Body of pancreas (tissue), 4 donors: ENCODE measurements at regions not wholly inside any gene's neighbourhood (a gene's known extent, or its start where the extent isn't known, plus 50 kb on each side); places are given as distances from the start of the nearest gene placed in this dataset.

Source experiments
- CTCF ChIP-seq, 7 experiments: fragments of 450-650 bp in 4 of 7; fragments of 200-600 bp in 3 of 7; sonication (generic) in 3 of 7; IDR thresholded peaks; one replicate each; pipeline ENCODE4 v1.5.1; 2016 to 2019; ENCODE audit warnings: antibody characterized with exemption in 7 of 7
- POLR2A ChIP-seq, 3 donors: fragments of 450-650 bp; IDR thresholded peaks; one replicate each; pipeline ENCODE4 v1.6.1; 2016; ENCODE audit warnings: antibody characterized with exemption in 3 of 3, mild to moderate bottlenecking in 2 of 3

GRCh38 chr6:141335477-141336273, 797.0 kb upstream of the GJE1 start:
- TF ChIP-seq CTCF (IDR thresholded peaks at IDR 0.05) (no peak), POLR2A (IDR thresholded peaks at IDR 0.05) (no peak)
